Gastroesophageal sphincter (tissue), 4 donors: ENCODE measurements at regions not wholly inside any gene's neighbourhood (a gene's known extent, or its start where the extent isn't known, plus 50 kb on each side); places are given as distances from the start of the nearest gene placed in this dataset.

Experiments used
- ATAC-seq: fragments of 150-250 bp; one replicate; pipeline ENCODE4 v1.9.1; 2016; ENCODE audit warnings: mild to moderate bottlenecking, moderate library complexity
- H3K27ac ChIP-seq, 4 donors: fragments of 200-600 bp; sonication (generic) in 3 of 4; 1 replicate in 3 of 4; 2 replicates in 1 of 4; pipeline ENCODE4 v1.5.1; 2016 to 2019
- H3K27me3 ChIP-seq: fragments of 200-600 bp; sonication (generic); one replicate; pipeline ENCODE4 v1.5.1; 2019
- H3K36me3 ChIP-seq, 2 donors: fragments of 200-600 bp; sonication (generic); one replicate each; pipeline ENCODE4 v1.5.1; 2019; ENCODE audit warnings: control low read depth in 1 of 2
- H3K4me1 ChIP-seq, 3 donors: fragments of 200-600 bp; sonication (generic); 1 replicate in 2 of 3; 2 replicates in 1 of 3; pipeline ENCODE4 v1.5.1; 2016 to 2019; ENCODE audit warnings: control low read depth in 2 of 3
- H3K4me3 ChIP-seq, 2 donors: fragments of 200-600 bp; sonication (generic); one replicate each; pipeline ENCODE4 v1.5.1; 2019; ENCODE audit warnings: mild to moderate bottlenecking in 1 of 2, moderate library complexity in 1 of 2
- H3K9me3 ChIP-seq, 3 donors: fragments of 200-600 bp; sonication (generic); one replicate each; pipeline ENCODE4 v1.5.1; 2017 to 2019; ENCODE audit warnings: control low read depth in 2 of 3
- EP300 ChIP-seq: sonication (generic); formaldehyde crosslinking; IDR thresholded peaks from one replicate; pipeline ENCODE4 v1.6.1; 2017; ENCODE audit warnings: antibody characterized with exemption, mild to moderate bottlenecking
- POLR2A ChIP-seq, 2 donors: fragments of 450-650 bp; IDR thresholded peaks; one replicate each; pipeline ENCODE4 v1.6.1; 2017; ENCODE audit warnings: antibody characterized with exemption in 2 of 2, mild to moderate bottlenecking in 2 of 2, moderate library complexity in 1 of 2
- POLR2AphosphoS5 ChIP-seq: sonication (generic); formaldehyde crosslinking; IDR thresholded peaks from one replicate; pipeline ENCODE4 v1.6.1; 2017; ENCODE audit warnings: antibody characterized with exemption
- WGBS, 2 donors: methylation state at CpG; one replicate each; pipeline ENCODE4 v1.1.5; 2018; ENCODE audit warnings: low coverage in 1 of 2; 5-methylcytosine and 5-hydroxymethylcytosine counted together
- TF ChIP-seq, protein P1 (sequence below), 4 experiments: fragments of 200-600 bp in 2 of 4; fragments of 450-650 bp in 2 of 4; sonication (generic) in 1 of 4; IDR thresholded peaks; one replicate each; pipeline ENCODE4 v1.5.1; 2017 to 2019; ENCODE audit warnings: antibody characterized with exemption in 4 of 4, mild to moderate bottlenecking in 2 of 4, moderate library complexity in 2 of 4

DNA sequence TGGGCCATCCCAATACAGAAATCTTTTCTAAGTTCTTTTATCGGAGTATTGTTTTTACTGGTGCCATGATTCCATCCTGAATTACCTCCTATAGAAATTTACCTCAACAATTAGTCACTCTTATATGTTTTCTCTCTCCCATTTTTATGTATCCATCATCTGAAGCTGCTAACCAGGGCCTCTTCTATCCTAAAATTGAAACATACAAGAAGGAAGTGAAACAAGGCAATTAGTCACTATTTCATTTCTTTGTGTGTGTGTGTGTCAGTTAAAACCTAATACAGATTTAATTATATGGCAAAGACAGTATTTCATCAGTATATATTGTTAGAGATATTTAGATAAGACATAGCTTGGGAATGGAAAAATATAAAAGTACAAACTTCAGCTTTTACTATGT is 148.4 kb upstream of the AHR start:
- Histone ChIP-seq H3K36me3 (no peaks in the 10 kb centered on the region), H3K27me3 (no peaks in the 10 kb centered on the region), H3K4me3 (no peak overlapping the region), H3K4me1 (no peaks in the 10 kb centered on the region), H3K9me3 (no peaks in the 10 kb centered on the region), H3K27ac (no peak overlapping the region)
- no peak for TF ChIP-seq POLR2A (IDR thresholded peaks at IDR 0.05)
- no peak for ATAC-seq
- 88 to 100% methylated on average over 1 of the region's 1 CpG for WGBS, 2 donors

DNA sequence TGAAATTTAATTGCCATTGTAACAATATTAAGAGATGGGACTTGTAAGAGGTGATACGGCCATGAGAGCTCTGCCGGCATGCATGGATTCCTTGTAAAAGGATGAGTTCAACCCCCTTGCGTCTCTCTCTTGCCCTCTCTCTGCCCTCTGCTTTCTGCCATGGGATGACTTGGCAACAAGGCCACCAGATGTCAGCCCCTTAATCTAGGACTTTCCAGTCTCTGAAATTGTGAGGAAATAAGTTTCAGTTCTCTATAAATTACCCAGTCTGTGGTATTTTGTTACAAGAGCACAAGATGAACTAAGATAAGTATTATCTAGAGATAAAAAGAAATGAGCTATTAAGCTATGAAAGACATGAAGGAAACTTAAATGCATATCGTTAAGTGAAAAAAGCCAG is 145.7 kb upstream of the AHR start:
- H3K27me3 ChIP-seq = no peaks in the 10 kb centered on the region
- TF ChIP-seq POLR2A (IDR thresholded peaks at IDR 0.05) = no peak

DNA sequence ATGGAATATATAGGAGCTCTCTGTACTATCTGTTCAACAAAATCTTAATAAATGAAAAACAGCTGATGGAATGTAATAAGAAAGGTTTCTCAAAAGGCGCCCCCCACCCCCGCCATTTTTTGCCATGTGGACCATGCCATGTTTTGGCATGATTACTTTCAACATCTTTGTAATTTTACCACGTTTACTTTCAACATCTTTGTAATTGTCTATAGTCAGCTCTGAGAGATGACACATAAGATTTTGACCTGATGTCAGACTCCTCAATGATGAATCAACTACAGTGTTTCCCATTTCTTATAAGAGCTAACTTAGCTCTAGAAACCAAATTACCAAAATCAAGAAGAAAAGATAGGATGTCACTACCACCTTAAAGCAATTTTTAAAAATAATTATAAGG is 144.9 kb upstream of the AHR start:
- Histone ChIP-seq H3K27me3 (no peaks in the 10 kb centered on the region), H3K4me1 (no peaks in the 10 kb centered on the region), H3K9me3 (no peaks in the 10 kb centered on the region), H3K36me3 (no peaks in the 10 kb centered on the region), H3K27ac (no peak overlapping the region), H3K4me3 (no peak overlapping the region)
- no peak for TF ChIP-seq EP300
- TF ChIP-seq, protein P1, sequence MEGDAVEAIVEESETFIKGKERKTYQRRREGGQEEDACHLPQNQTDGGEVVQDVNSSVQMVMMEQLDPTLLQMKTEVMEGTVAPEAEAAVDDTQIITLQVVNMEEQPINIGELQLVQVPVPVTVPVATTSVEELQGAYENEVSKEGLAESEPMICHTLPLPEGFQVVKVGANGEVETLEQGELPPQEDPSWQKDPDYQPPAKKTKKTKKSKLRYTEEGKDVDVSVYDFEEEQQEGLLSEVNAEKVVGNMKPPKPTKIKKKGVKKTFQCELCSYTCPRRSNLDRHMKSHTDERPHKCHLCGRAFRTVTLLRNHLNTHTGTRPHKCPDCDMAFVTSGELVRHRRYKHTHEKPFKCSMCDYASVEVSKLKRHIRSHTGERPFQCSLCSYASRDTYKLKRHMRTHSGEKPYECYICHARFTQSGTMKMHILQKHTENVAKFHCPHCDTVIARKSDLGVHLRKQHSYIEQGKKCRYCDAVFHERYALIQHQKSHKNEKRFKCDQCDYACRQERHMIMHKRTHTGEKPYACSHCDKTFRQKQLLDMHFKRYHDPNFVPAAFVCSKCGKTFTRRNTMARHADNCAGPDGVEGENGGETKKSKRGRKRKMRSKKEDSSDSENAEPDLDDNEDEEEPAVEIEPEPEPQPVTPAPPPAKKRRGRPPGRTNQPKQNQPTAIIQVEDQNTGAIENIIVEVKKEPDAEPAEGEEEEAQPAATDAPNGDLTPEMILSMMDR (IDR thresholded peaks at IDR 0.05) = no peak
- no peak for TF ChIP-seq POLR2AphosphoS5
- no peak for TF ChIP-seq POLR2A (IDR thresholded peaks at IDR 0.05)
- WGBS, 2 donors = 86 to 89% methylated on average over 3 of the region's 3 CpGs
- no peak for ATAC-seq

More for the DNA sequence above, 145.7 kb upstream of the AHR start:
- H3K4me3 ChIP-seq = no peak overlapping the region
- no peaks in the 10 kb centered on the region for H3K9me3 ChIP-seq
- no peaks in the 10 kb centered on the region for H3K36me3 ChIP-seq
- no peak for ATAC-seq
- H3K4me1 ChIP-seq = no peaks in the 10 kb centered on the region
- no peak overlapping the region for H3K27ac ChIP-seq
- 93 to 95% methylated on average over 4 of the region's 4 CpGs for WGBS, 2 donors

DNA sequence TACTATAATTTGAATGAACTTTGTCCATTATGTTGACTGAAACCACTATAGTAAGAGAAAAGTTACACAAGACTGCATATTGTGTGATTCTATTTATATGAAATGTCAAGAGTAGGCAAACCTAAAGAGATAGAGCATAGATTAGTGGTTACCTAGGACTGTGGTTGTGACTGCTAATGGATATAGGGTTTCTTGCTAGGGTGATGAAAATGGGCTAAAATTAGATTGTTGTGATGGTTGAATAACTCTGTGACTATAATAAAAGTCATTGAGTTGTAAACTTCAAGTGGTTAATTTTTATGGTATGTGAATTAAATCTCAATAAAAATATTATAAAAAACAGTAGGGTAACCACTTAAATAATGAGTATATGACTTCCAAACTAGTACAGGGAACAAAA is 142.9 kb upstream of the AHR start:
- no peaks in the 10 kb centered on the region for H3K9me3 ChIP-seq
- no peaks in the 10 kb centered on the region for H3K36me3 ChIP-seq
- H3K27me3 ChIP-seq = no peaks in the 10 kb centered on the region
- H3K4me3 ChIP-seq = no peak overlapping the region
- no peak for TF ChIP-seq EP300
- TF ChIP-seq, protein P1 (IDR thresholded peaks at IDR 0.05) = no peak
- TF ChIP-seq POLR2AphosphoS5 = no peak
- no peak for TF ChIP-seq POLR2A (IDR thresholded peaks at IDR 0.05)
- ATAC-seq = no peak
- no peak overlapping the region for H3K27ac ChIP-seq
- no peaks in the 10 kb centered on the region for H3K4me1 ChIP-seq

DNA sequence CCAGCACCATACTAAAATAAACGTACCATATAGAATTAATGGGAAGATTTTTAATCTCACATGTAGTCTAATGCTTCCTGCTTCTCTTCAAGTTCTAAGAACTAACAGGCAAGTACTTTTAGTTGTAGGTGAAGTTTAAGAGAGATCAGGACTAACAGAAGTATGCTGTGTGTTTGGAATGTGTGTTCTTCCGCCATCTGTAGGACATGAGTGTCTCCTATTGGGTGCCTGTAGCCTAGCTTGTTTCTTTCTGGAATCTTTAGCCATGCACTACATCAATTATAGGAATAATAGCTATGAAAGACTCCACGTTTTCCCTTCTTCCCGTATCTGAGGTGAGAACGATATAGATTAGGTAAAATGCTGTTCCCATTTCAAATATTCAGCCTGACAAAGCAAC is 140.2 kb upstream of the AHR start:
- WGBS, 2 donors = 81 to 87% methylated on average over 5 of the region's 5 CpGs
- Histone ChIP-seq H3K9me3 (peaks cover 0 to 3% (median 0%) of the 10 kb centered on the region in 3 donors), H3K4me3 (no peak overlapping the region), H3K36me3 (no peaks in the 10 kb centered on the region), H3K27ac (no peak overlapping the region), H3K27me3 (no peaks in the 10 kb centered on the region), H3K4me1 (no peaks in the 10 kb centered on the region)
- no peak for TF ChIP-seq POLR2A (IDR thresholded peaks at IDR 0.05)
- TF ChIP-seq EP300 = no peak
- TF ChIP-seq POLR2AphosphoS5 = no peak
- TF ChIP-seq, protein P1 (IDR thresholded peaks at IDR 0.05) = no peak
- ATAC-seq = no peak

DNA sequence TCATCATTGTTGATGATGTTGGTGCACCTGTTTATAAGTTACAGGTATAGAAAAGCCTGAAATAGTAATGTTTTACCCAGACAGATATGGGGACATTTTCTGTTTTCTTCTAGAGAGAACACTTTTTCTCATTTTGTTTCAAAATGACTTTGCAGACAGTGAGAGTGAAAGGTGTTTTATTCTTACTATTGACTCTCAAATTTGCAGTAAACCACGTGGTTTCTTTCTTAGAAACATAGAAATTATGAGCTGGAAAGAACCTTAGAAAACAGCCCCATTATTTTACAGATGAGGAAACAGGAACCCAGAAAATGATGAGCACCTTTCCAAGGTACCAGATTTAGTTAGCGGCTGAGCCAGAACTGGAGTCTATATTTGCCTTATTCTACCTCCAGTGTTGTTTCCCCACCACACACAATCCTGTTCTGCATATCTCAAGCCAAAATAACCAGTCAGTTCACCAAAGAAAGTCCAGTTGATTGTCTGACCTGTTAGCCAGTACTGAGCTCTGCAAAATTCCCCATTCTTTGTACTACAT is 138.9 kb upstream of the AHR start:
- WGBS, 2 donors = 95 to 100% methylated on average over 2 of the region's 2 CpGs
- Histone ChIP-seq H3K4me3 (no peak overlapping the region), H3K27ac (no peak overlapping the region), H3K27me3 (no peaks in the 10 kb centered on the region), H3K36me3 (no peaks in the 10 kb centered on the region), H3K9me3 (peaks cover 0 to 3% (median 0%) of the 10 kb centered on the region in 3 donors), H3K4me1 (no peaks in the 10 kb centered on the region)
- TF ChIP-seq, protein P1 (IDR thresholded peaks at IDR 0.05) = no peak
- TF ChIP-seq POLR2AphosphoS5 = no peak
- TF ChIP-seq POLR2A (IDR thresholded peaks at IDR 0.05) = no peak
- no peak for TF ChIP-seq EP300
- ATAC-seq = no peak
